GM12878 (cell line): ENCODE measurements at regions not wholly inside any gene's neighbourhood (a gene's known extent, or its start where the extent isn't known, plus 50 kb on each side); places are given as distances from the start of the nearest gene placed in this dataset.
A peak's percentile ranks its signal among the peaks of the same experiment; 100 is the strongest.

Experiments
- ATAC-seq: fragments of 200-7000 bp; cut with Tn5 transposase; 3 replicates; pipeline ENCODE4 v1.9.1; 2020; ENCODE audit warnings: mild to moderate bottlenecking, moderate library complexity
- BruUV-seq: library from RNA; stranded (reverse); fragments of 400-500 nt; replicated peaks from 2 replicates; lab custom pipeline; 2021; lab: Mats Ljungman, UMichigan
- CTCF ChIA-PET: fragments of 300-600 bp; sonication (Branson Sonifier 250); formaldehyde crosslinking; extraction: SDS; loops from one replicate; lab custom pipeline; 2021; ENCODE audit warnings: inconsistent platforms; lab: Yijun Ruan, JAX
- POLR2A ChIA-PET: fragments of 350-600 bp; formaldehyde crosslinking; extraction: SDS; loops from one replicate; lab custom pipeline; 2021; ENCODE audit warnings: inconsistent platforms; lab: Charles Lee
- RAD21 ChIA-PET: fragments of 300-600 bp; sonication (Branson Sonifier 250); formaldehyde crosslinking; loops from one replicate; lab custom pipeline; 2023; ENCODE audit warnings: antibody characterized with exemption; ENCODE audit not compliant: unreplicated experiment; lab: Charles Lee
- SMC1A ChIA-PET: fragments of 300-600 bp; sonication (Branson Sonifier 250); formaldehyde crosslinking; loops from one replicate; lab custom pipeline; 2023; ENCODE audit not compliant: unreplicated experiment, uncharacterized antibody; lab: Charles Lee
- DNase-seq: peaks from one replicate; pipeline ENCODE4 v3.0.0-alpha.2; 2011; ENCODE audit warnings: low read depth, low spot score
- FAIRE-seq: peaks from 3 replicates; lab custom pipeline; 2011; peaks lifted over from hg19 to GRCh38; lab: Jason Lieb, UNC
- H2AFZ ChIP-seq: 2 replicates; pipeline ENCODE4 v1.6.0; 2011; ENCODE audit warnings: low read depth, low read length, control low read depth; ENCODE audit not compliant: control insufficient read depth
- H3K27ac ChIP-seq: 2 replicates; pipeline ENCODE4 v1.5.1; 2011; ENCODE audit warnings: control low read depth; ENCODE audit not compliant: control insufficient read depth, insufficient read depth
- H3K27me3 ChIP-seq, 2 experiments: replicated peaks in 1 of 2; 2 replicates each; pipeline versions ENCODE4 v1.6.0 to v1.6.1; 2011; ENCODE audit warnings: low read length in 1 of 2; ENCODE audit not compliant: control insufficient read depth in 2 of 2, insufficient read depth in 2 of 2
- H3K36me3 ChIP-seq, 2 experiments: 2 replicates each; pipeline ENCODE4 v1.5.1; 2011; ENCODE audit warnings: low read length in 1 of 2; ENCODE audit not compliant: control insufficient read depth in 2 of 2, insufficient read depth in 2 of 2
- H3K4me1 ChIP-seq: 2 replicates; pipeline ENCODE4 v1.6.1; 2011; ENCODE audit warnings: mild to moderate bottlenecking, low read length, moderate library complexity, mixed read lengths; ENCODE audit not compliant: control insufficient read depth, insufficient read depth
- H3K4me2 ChIP-seq: 2 replicates; pipeline ENCODE4 v1.6.0; 2011; ENCODE audit warnings: control low read depth; ENCODE audit not compliant: control insufficient read depth, insufficient read depth
- H3K4me3 ChIP-seq: fragments of 200-600 bp; sonication (generic); 2 replicates; pipeline ENCODE4 v1.5.1; 2016
- H3K79me2 ChIP-seq: 2 replicates; pipeline ENCODE4 v1.6.0; 2011; ENCODE audit warnings: low read length; ENCODE audit not compliant: control insufficient read depth, insufficient read depth
- H3K9ac ChIP-seq: 2 replicates; pipeline ENCODE4 v1.8.0; 2011; ENCODE audit warnings: low read length, control low read depth, mixed read lengths; ENCODE audit not compliant: control insufficient read depth, insufficient read depth
- H3K9me3 ChIP-seq: replicated peaks from 3 replicates; pipeline ENCODE4 v1.5.1; 2011; ENCODE audit warnings: mild to moderate bottlenecking, low read length; ENCODE audit not compliant: control insufficient read depth, insufficient read depth
- H4K20me1 ChIP-seq: 2 replicates; pipeline ENCODE4 v1.6.0; 2011; ENCODE audit not compliant: control insufficient read depth, insufficient read depth
- GATAD2B ChIP-seq: fragments of 450-650 bp; conservative IDR thresholded peaks from 2 replicates; pipeline ENCODE4 v1.6.1; 2017; ENCODE audit warnings: low read depth, mild to moderate bottlenecking, moderate library complexity
- NFYA ChIP-seq: IDR thresholded peaks from 2 replicates; pipeline ENCODE4 v1.6.1; 2011; ENCODE audit warnings: low read depth, mild to moderate bottlenecking, low read length, improper control_type of control experiment, borderline replicate concordance
- SPI1 ChIP-seq: IDR thresholded peaks from 2 replicates; pipeline ENCODE4 v1.6.1; 2011; ENCODE audit warnings: low read depth, mild to moderate bottlenecking, low read length, moderate library complexity, borderline replicate concordance; ENCODE audit not compliant: insufficient read depth
- TCF12 ChIP-seq: IDR thresholded peaks from 2 replicates; pipeline ENCODE4 v1.6.1; 2011; ENCODE audit warnings: low read depth, mild to moderate bottlenecking, low read length
- WGBS: methylation state at CpG from one replicate; pipeline ENCODE4 v1.1.6; 2016; ENCODE audit warnings: low lambda C conversion rate; ENCODE audit not compliant: insufficient replicate concordance, insufficient coverage; ENCODE audit errors: missing lambda C conversion rate; 5-methylcytosine and 5-hydroxymethylcytosine counted together
- in situ Hi-C: fragments of 300-500 bp; cut with MboI; formaldehyde crosslinking; loops from 9 replicates; pipeline ENCODE4 v1.14.3; 2018; ENCODE audit warnings: mixed read lengths
- intact Hi-C: fragments of 100-400 bp; cut with micrococcal nuclease; formaldehyde crosslinking; loops from one replicate; pipeline ENCODE4 v1.14.2; 2022; ENCODE audit not compliant: unreplicated experiment

DNA sequence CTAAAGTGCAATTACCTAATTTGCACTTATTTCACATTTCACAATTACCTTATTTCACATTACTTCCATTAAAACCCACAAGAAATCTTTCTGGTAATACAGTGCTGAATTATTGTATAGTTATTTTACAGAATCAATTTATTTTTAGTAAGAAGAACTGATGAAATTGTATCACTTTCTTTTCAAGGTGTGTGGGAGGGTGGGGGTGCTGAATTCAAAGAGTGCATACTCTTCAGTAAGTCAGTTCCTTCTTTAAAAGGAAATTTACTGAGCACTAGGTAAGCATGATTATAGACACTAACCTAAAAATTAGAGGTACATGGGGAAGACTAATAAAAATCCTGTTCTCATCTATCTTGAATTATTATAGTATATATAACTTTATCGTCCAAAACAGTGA lies 731.6 kb upstream of the ADGRL4 start:
- H2AFZ ChIP-seq: no peak overlapping the region
- no TSS peak for BruUV-seq
- no peaks in the 10 kb centered on the region; the same call in 1 of the 3 replicates for H3K9me3 ChIP-seq
- ChIA-PET CTCF (no interaction called here), SMC1A (interaction anchor here (1.2 kb wide), 1 partner anchor 9 kb away, joined by 4 read pairs; no protein-coding TSS in a partner anchor), POLR2A (no interaction called here), RAD21 (no interaction called here)
- intact Hi-C loops (no loop called here), in situ Hi-C loops (no loop called here)
- no peaks in the 10 kb centered on the region for H4K20me1 ChIP-seq
- ATAC-seq (no peak), DNase-seq (no peak), FAIRE-seq (no peak)
- H3K9ac ChIP-seq: no peak overlapping the region
- no peaks in the 10 kb centered on the region for H3K36me3 ChIP-seq
- no peak overlapping the region for H3K4me2 ChIP-seq
- no peak overlapping the region for H3K4me3 ChIP-seq
- H3K27me3 ChIP-seq: no peaks in the 10 kb centered on the region
- TF ChIP-seq TCF12 (no peak), GATAD2B (no peak)
- WGBS: 60% methylated on average over 1 of the region's 1 CpG
- H3K79me2 ChIP-seq: no peaks in the 10 kb centered on the region
- H3K4me1 ChIP-seq: peaks cover 10% of the 10 kb centered on the region; the same call in 1 of the 2 replicates
- H3K27ac ChIP-seq: no peak overlapping the region

DNA sequence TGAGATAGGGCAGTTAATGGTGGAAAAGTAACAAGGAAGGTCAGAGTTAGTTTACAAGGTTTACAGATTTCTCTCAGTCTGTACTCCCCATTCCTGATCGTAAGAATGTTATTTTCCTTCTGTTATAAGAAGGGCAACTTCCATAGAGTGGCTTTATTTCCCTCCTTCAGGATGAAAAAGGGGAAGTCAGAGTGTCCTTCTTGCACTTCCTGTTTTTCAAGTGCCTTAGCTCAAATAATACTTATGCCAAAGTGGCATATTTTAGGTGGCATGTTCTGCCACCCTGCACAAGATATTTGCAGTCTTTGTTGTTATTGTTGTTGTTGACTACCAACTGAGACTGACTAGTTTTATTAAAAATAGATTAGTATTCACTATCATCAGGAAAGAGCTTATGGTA lies 730.7 kb upstream of the ADGRL4 start:
- Histone ChIP-seq H3K4me3 (no peak overlapping the region), H3K36me3 (no peaks in the 10 kb centered on the region), H3K79me2 (no peaks in the 10 kb centered on the region), H3K27ac (no peak overlapping the region), H4K20me1 (no peaks in the 10 kb centered on the region), H3K4me1 (peaks cover 6% of the 10 kb centered on the region; the same call in 1 of the 2 replicates), H2AFZ (no peak overlapping the region), H3K4me2 (no peak overlapping the region), H3K9me3 (no peaks in the 10 kb centered on the region; the same call in 2 of the 3 replicates), H3K9ac (no peak overlapping the region), H3K27me3 (no peaks in the 10 kb centered on the region)
- no peak for DNase-seq
- RAD21 ChIA-PET: no interaction called here
- no peak for FAIRE-seq
- CTCF ChIA-PET: no interaction called here
- in situ Hi-C loops: no loop called here
- TF ChIP-seq SPI1: peak; percentile 90; the same call in 1 of the 2 replicates
- TF ChIP-seq NFYA: no peak
- POLR2A ChIA-PET: no interaction called here
- intact Hi-C loops: no loop called here
- no TSS peak for BruUV-seq
- WGBS: 33% methylated on average over 1 of the region's 1 CpG
- ATAC-seq: no peak
- SMC1A ChIA-PET: interaction anchor here (1.1 to 1.2 kb wide), 2 partner anchors 9 to 10 kb away, joined by 3 to 4 read pairs; no protein-coding TSS in a partner anchor
